HG03521 (cell line): ENCODE measurements at regions not wholly inside any gene's neighbourhood (a gene's known extent, or its start where the extent isn't known, plus 50 kb on each side); places are given as distances from the start of the nearest gene placed in this dataset.
"Not testable (repeated sequence)": the region's sequence is repeated elsewhere in the genome, so short reads cannot be mapped to it uniquely, and the experiment has no call there.

Source experiments
- ATAC-seq: cut with Tn5 transposase; IDR thresholded peaks from one replicate; pipeline ENCODE4 v1.9.1; 2021; ENCODE audit warnings: mild to moderate bottlenecking, moderate library complexity; ENCODE audit not compliant: unreplicated experiment

DNA sequence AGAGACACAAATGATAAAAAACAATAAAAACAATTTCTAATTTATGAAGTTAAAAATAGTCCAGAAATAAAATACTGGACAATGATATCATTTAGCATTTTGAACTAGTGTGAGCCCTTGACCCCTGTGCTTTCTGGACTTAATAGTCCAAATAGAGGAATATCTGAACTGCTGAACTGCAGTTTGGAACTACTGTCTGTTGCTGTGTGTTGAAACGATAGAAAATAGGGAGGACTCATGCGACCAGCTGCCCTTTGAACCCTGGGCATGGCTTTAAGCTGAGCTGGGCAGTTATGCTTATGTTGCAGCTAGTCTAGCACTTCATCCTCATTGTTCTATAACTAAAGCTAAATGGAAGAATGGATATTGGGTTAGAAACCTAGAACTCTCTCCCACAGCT is 99.5 kb downstream of the FMR1NB start:
- ATAC-seq = no peak

- ATAC-seq = no peak
These were observed 103.5 kb downstream of the FMR1NB start for GRCh38 chrX:148084611-148085010.

DNA sequence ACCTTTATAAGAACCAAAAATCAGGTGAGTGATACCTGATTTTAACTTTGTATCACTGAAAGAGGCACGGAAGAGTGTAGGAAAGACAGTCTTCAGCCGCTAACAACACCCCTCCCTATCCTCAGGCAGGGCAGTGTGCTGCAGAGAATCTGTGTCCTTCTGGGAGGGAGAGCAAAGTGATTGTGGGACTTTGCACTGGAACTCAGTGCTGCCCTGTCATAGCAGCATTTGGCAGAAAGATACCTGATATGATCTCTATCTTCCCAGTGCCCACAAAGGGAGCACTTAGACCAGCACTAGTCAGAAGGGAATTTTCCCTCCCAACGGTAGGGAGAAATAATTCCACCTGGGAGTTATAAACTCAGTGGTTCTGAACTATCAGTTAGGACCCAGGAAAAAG is 139.0 kb downstream of the FMR1NB start:
- no peak for ATAC-seq

DNA sequence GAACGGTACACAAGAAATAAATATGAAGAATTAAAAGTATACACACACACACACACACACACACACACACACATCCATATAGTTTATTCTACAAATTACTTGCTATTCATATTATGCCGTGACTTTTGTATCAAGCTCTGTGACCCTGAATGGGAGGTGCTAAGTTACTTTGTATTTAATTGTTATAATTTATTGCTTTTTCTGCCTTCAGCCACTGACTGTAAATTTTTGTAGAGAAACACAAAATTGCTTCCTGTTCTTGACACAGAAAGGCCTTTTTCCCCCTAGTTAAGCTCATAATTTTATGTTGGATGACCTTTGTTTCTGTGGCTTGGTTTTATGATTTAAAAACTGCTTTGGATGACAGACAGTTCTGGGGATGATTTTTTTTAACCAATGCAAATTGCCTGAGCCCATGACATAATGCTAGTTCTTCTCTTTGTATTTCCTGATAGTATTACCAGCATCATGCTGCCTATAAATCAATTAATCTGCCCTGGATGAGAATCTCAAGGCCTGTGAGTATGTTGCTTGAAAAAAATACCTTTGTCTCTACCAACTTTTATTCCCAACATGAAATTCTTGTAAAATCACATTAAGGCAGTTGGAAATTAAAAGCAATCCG is 140.0 kb downstream of the FMR1NB start:
- ATAC-seq = no peak

- ATAC-seq = not testable (repeated sequence)
These were observed 147.9 kb downstream of the FMR1NB start for GRCh38 chrX:148128872-148129505.

DNA sequence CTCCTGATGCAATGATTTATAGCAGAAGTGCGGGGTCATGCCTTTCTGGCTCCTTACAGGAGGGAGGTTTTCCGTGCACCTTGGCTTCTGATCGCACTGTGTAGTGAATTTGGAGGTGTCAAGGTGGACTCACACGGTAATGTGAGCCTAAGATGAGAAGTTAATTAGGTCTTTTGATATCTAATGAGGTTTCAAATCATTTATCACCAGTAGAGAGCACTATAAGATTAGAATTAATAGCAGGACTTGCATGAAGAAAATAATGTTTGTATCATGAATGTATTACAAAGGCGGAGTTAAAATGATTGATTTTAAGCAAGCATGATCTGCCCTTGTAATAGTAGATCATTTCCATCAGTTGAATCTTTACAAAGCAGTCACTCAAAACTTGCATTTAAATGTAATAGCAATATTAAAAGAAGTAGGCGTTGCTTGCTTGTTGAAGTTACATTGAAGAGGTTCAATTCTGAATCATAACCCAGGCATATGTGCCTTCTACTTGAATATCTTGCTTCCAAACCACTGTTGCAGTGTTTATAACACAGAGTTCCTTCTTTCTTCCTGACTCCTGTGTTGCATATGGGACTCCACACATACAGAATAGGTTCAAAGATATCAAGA is 152.1 kb downstream of the FMR1NB start:
- no peak for ATAC-seq

- ATAC-seq = no peak
These were observed 153.4 kb downstream of the FMR1NB start for GRCh38 chrX:148134578-148134977.

DNA sequence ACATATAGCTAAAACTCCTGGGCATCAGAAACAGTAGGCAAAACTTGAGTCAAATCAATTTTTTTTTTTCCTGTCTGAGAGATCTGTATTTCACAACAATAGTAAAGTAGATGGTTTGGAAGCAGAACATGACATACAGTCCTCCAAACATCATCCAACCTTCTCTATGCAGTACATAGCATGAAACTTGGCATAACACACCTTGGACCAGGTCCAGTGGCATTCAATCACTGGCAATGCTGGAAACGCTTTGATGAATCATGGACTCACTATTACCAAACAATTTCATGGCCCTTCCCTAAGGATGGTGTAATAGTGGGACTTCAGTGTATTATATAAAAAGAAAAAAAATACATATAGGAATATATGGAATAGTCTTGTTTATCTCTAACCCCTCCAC is 154.6 kb downstream of the FMR1NB start:
- ATAC-seq = no peak

- no peak for ATAC-seq
These were observed 165.0 kb downstream of the FMR1NB start for GRCh38 chrX:148146121-148146520.

DNA sequence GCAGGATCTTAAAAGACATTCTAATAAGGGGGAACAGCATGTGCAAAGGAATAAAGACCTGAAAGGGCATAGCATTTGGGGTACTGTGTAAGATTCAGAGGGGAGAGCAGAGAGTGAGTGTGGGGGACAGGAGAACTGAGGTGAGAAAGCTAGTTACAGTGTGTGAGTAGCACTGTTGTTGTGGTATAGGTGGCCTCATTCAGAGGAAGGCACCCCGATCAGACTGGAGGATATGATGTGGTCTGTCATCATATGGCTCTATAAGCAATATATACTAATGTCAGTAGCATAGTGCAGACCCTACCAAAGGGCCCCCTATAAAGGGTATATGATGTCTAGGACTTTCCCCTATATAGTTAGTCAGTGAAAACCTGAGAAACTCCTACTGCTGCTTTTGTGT is 175.8 kb downstream of the FMR1NB start:
- no peak for ATAC-seq

DNA sequence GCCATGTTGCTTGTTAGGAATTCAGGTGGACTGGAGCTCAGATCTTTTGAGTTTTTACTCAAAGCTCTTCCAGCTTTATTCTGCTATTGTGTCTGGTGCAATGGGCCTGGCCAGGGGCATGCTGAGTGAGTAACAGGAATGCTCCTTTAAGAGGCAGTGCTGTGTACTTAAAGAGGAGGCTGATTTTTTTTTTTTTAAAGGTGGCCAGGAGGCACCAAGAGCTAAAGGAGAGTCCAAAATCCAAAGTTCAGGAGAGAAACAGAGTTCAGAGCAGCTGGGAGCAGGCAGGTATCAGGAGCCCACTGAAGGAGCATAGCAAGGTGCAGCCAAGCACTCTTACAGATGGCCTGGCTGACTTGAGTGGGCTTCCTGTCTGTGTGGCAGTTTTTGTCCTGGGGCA is 178.7 kb downstream of the FMR1NB start:
- no peak for ATAC-seq

DNA sequence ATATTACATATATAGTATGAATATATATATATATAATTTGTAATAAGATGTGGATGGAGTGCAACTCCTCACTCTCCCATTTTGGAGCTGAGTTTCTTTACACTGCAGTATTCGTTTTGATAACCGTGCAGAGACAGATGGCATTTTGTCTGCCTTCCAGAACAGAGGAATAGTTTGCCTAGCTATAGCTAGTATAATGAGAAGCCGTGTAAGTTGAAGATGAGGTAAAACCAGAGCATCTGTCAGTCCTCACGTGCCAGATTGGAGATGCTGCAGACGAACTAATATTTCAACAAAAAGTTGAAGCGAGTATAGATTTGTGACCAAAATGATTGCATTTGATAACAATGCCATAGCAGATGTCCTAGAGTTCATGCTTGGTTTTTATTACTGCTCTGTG is 180.6 kb downstream of the FMR1NB start:
- ATAC-seq = no peak

- no peak for ATAC-seq
These were observed 204.5 kb downstream of the FMR1NB start for GRCh38 chrX:148185631-148186030.

GRCh38 chrX:148192547-148192946 is 211.4 kb downstream of the FMR1NB start:
- no peak for ATAC-seq

DNA sequence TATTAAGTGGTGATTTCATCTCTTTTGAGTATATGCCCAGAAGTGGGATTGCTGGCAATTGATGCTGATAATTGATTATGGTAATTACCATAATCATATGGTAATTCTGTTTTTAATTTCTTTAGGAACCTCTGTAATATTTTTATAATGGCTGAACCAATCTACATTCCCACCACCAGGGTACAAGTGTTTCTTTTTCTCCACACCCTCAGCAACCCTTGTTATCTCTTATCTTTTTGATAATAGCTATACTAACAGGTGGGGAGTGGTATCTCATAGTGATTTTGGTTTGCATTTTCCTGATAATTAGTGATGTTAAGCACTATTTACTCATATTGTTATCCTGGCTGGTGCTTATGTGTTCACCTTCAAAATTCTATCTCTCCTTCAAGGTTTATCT is 212.6 kb downstream of the FMR1NB start:
- no peak for ATAC-seq

- no peak for ATAC-seq
These were observed 222.4 kb downstream of the FMR1NB start for GRCh38 chrX:148203531-148203930.

DNA sequence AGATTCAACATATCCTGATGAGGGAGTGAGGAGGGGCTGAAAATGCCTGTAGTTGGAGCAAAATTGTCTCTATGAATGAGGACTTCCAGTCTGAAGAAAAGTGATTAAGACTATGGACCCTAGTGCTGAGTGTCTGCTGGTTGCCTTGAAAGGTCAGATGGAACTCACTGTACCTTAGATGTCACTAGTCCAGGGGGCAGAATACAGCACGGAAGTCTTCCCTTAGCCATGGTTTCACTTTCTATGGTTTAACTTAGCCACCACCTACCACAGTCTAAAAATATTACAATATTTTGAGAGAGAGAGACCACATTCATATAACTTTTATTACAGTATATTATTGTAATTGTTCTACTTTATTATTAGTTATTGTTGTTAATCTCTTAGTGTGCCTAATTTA is 223.1 kb downstream of the FMR1NB start:
- no peak for ATAC-seq

DNA sequence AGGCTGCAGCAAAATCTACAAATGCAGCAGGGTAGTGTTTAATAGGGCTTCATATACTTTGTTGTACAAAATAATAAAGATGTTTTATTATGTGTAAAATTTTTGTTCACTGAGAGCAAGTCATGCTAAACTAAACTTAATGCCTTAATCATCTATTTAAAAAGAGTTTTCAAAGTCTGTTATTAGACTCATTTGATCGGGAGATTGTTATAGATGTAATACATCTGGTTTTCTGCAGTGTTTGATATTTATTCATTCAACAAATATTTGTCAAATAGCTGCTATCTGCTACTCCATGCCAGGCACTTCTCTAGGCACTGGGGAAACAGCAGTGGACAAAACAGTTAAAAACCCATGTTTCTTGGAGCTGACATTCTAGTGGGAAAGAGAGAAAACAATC is 233.6 kb downstream of the FMR1NB start:
- no peak for ATAC-seq

DNA sequence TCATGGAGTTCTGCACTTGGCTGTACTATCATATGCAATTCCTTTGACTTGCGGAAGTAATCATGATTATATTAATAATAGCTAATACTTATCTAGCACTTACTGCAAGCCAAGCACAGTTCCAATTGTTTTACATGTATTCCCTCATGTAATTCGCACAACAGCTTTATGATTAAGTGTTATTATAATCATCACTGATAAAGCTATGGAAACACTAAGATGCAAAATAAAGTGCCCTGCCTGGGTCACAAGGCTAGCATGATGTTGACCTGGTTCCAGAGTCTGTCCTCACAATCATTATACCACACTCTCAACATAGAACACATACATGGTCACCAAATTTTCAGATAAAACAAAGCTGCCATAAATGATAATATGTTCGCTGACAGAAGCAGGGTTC is 234.6 kb downstream of the FMR1NB start:
- ATAC-seq = no peak

DNA sequence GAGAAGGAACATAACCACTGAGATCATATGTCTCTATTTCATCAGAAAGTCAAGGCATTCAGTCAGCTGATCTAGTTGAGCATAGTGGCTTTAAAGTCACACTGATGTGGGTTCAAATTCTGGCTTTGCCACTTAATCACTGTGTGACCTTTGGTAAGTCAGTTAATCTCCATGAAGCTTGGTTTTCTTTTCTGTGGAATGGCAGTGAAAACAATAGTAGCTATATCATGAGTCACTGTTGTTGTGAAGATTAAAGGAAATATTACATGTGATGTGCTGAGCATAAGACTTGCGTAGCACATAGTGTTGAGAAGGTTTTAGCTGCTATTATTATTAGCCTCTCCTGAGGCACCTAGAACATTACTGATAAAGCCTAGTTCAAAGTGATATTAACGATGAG is 242.2 kb downstream of the FMR1NB start:
- ATAC-seq = no peak

- ATAC-seq = no peak
These were observed 247.4 kb downstream of the FMR1NB start for GRCh38 chrX:148228521-148228920.

GRCh38 chrX:148229801-148230303 is 248.7 kb downstream of the FMR1NB start:
- ATAC-seq = no peak
